Activated T-cell treated with anti-CD3 and anti-CD28 coated beads, Interleukin-2, amount 50 U/mL, for 48 hours (primary cell): ENCODE measurements at regions not wholly inside any gene's neighbourhood (a gene's known extent, or its start where the extent isn't known, plus 50 kb on each side); places are given as distances from the start of the nearest gene placed in this dataset.

Experiments used
- DNase-seq, 2 experiments: peaks; one replicate each; pipeline ENCODE4 v3.0.0-alpha.2; 2020

GRCh38 chr16:73798471-73798870 is 498.1 kb upstream of the PSMD7 start:
- DNase-seq: no peak

GRCh38 chr16:73797115-73797514 is 499.5 kb upstream of the PSMD7 start:
- no peak for DNase-seq

- DNase-seq: no peak
Measured at GRCh38 chr16:73796241-73796640, 500.4 kb upstream of the PSMD7 start.

GRCh38 chr16:73794994-73795393 is 501.6 kb upstream of the PSMD7 start:
- no peak for DNase-seq

GRCh38 chr16:73793871-73794437 is 502.7 kb upstream of the PSMD7 start:
- no peak for DNase-seq

GRCh38 chr16:73793260-73793659 is 503.4 kb upstream of the PSMD7 start:
- no peak for DNase-seq

GRCh38 chr16:73792199-73793020 is 504.2 kb upstream of the PSMD7 start:
- no peak for DNase-seq

- no peak for DNase-seq
Measured at GRCh38 chr16:73781297-73781696, 515.3 kb upstream of the PSMD7 start.

GRCh38 chr16:73778887-73779286 is 517.7 kb upstream of the PSMD7 start:
- DNase-seq: no peak

- no peak for DNase-seq
Measured at GRCh38 chr16:73775841-73776388, 520.7 kb upstream of the PSMD7 start.

GRCh38 chr16:73771196-73772064 is 525.2 kb upstream of the PSMD7 start:
- no peak for DNase-seq

- no peak for DNase-seq
Measured at GRCh38 chr16:73768786-73769203, 527.8 kb upstream of the PSMD7 start.

- no peak for DNase-seq
Measured at GRCh38 chr16:73764321-73764720, 532.3 kb upstream of the PSMD7 start.

- no peak for DNase-seq
Measured at GRCh38 chr16:73756289-73757178, 540.1 kb upstream of the PSMD7 start.

- no peak for DNase-seq
Measured at GRCh38 chr16:73753931-73754330, 542.7 kb upstream of the PSMD7 start.

- DNase-seq: no peak
Measured at GRCh38 chr16:73750639-73751038, 546.0 kb upstream of the PSMD7 start.

GRCh38 chr16:73747328-73747727 is 549.3 kb upstream of the PSMD7 start:
- no peak for DNase-seq

GRCh38 chr16:73746554-73746953 is 550.1 kb upstream of the PSMD7 start:
- no peak for DNase-seq

GRCh38 chr16:73743665-73744496 is 552.7 kb upstream of the PSMD7 start:
- no peak for DNase-seq

GRCh38 chr16:73739049-73739769 is 557.4 kb upstream of the PSMD7 start:
- DNase-seq: no peak

GRCh38 chr16:73738266-73738665 is 558.3 kb upstream of the PSMD7 start:
- no peak for DNase-seq
